T-helper 17 cell (primary cell): ENCODE measurements at regions not wholly inside any gene's neighbourhood (a gene's known extent, or its start where the extent isn't known, plus 50 kb on each side); places are given as distances from the start of the nearest gene placed in this dataset.

Experiments
- ATAC-seq: fragments of 150-1000 bp; cut with Tn5 transposase; 2 replicates; pipeline ENCODE4 v1.10.0; 2021; ENCODE audit warnings: mild to moderate bottlenecking, moderate library complexity
- DNase-seq, 3 donors: peaks; one replicate each; pipeline versions ENCODE4 v3.0.0 to v3.0.0-alpha.2; 2020 to 2021
- H3K9me3 ChIP-seq: one replicate; pipeline ENCODE4 v1.7.0; 2013; ENCODE audit warnings: low read length, mild to moderate bottlenecking; ENCODE audit not compliant: control insufficient read depth, poor library complexity, severe bottlenecking
- H3K27ac Mint-ChIP-seq: one replicate; pipeline ENCODE4 v1.8.0; 2022; ENCODE audit warnings: mild to moderate bottlenecking, moderate library complexity, mixed read lengths
- H3K27me3 Mint-ChIP-seq: one replicate; pipeline ENCODE4 v1.8.0; 2022; ENCODE audit warnings: mixed read lengths
- H3K36me3 Mint-ChIP-seq: one replicate; pipeline ENCODE4 v1.8.0; 2022; ENCODE audit warnings: low read depth, mixed read lengths
- H3K4me1 Mint-ChIP-seq: one replicate; pipeline ENCODE4 v1.8.0; 2022; ENCODE audit warnings: mild to moderate bottlenecking, mixed read lengths
- H3K4me3 Mint-ChIP-seq: one replicate; pipeline ENCODE4 v1.8.0; 2022; ENCODE audit warnings: mild to moderate bottlenecking, moderate library complexity, mixed read lengths

GRCh38 chr10:27451054-27451453 lies 53.0 kb upstream of the RAB18 start:
- no peaks in the 10 kb centered on the region for H3K9me3 ChIP-seq
- H3K4me1 Mint-ChIP-seq: peaks cover 23% of the 10 kb centered on the region
- H3K27me3 Mint-ChIP-seq: no peaks in the 10 kb centered on the region
- H3K27ac Mint-ChIP-seq: no peak overlapping the region
- ATAC-seq (no peak), DNase-seq (no peak)
- H3K4me3 Mint-ChIP-seq: no peak overlapping the region
- no peaks in the 10 kb centered on the region for H3K36me3 Mint-ChIP-seq

DNA sequence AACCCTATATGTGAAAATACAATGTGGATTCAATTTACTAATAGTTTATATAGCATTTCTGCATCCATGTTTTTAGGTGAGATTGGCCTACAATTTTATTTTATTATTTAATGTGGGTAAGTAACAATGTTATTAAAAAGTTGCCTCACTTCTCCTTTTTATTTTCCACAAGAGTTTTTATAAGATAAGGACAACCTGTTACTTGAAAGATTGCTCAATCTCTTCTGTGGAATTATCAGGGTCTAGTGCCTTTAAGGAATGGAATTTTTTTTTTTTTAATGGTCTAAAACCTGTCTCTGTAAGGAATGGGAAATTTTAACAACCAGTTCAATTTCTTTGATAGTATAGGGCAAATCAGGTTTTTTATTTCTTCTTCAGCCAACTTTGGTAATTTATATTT lies 53.9 kb upstream of the RAB18 start:
- no peaks in the 10 kb centered on the region for H3K9me3 ChIP-seq
- no peak for ATAC-seq
- Mint-ChIP-seq H3K36me3 (no peaks in the 10 kb centered on the region), H3K4me1 (peaks cover 26% of the 10 kb centered on the region), H3K4me3 (no peak overlapping the region), H3K27ac (no peak overlapping the region), H3K27me3 (no peaks in the 10 kb centered on the region)
- DNase-seq: no peak

GRCh38 chr10:27449571-27449970 lies 54.5 kb upstream of the RAB18 start:
- no peaks in the 10 kb centered on the region for H3K27me3 Mint-ChIP-seq
- no peak overlapping the region for H3K4me3 Mint-ChIP-seq
- H3K27ac Mint-ChIP-seq: no peak overlapping the region
- H3K36me3 Mint-ChIP-seq: no peaks in the 10 kb centered on the region
- H3K9me3 ChIP-seq: no peaks in the 10 kb centered on the region
- H3K4me1 Mint-ChIP-seq: peaks cover 26% of the 10 kb centered on the region
- ATAC-seq (no peak), DNase-seq (no peak)

GRCh38 chr10:27448921-27449320 lies 55.2 kb upstream of the RAB18 start:
- H3K9me3 ChIP-seq: no peaks in the 10 kb centered on the region
- Mint-ChIP-seq H3K4me3 (no peak overlapping the region), H3K27me3 (no peaks in the 10 kb centered on the region), H3K36me3 (no peaks in the 10 kb centered on the region), H3K4me1 (peaks cover 26% of the 10 kb centered on the region), H3K27ac (no peak overlapping the region)
- DNase-seq (no peak), ATAC-seq (no peak)

DNA sequence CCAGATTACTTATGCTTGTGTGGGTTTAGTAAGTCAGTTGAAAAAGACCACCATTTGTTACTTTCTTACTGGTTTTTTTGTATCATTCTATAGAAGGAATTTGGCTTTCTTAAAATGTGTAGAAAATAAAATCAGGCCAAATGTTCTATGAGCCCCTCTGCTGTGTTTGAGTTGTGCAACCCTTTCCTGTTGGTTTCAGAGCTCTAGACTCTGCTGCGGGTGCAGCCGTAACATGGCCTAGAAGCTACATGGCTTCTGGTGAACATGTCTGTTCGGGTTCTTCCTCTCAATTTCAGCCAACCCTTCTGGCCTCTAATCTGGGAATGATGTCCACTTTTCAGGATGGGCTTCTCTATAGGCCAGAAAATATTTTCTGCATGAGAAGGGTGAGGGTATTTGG lies 56.6 kb upstream of the RAB18 start:
- Mint-ChIP-seq H3K4me1 (peaks cover 26% of the 10 kb centered on the region), H3K4me3 (no peak overlapping the region), H3K36me3 (no peaks in the 10 kb centered on the region), H3K27me3 (no peaks in the 10 kb centered on the region), H3K27ac (peak overlapping the region; percentile 63)
- DNase-seq: no peak
- ATAC-seq: no peak
- no peaks in the 10 kb centered on the region for H3K9me3 ChIP-seq

- Mint-ChIP-seq H3K4me1 (peaks cover 26% of the 10 kb centered on the region), H3K27ac (peak overlapping the region; percentile 63), H3K4me3 (peak overlapping the region; percentile 41), H3K36me3 (no peaks in the 10 kb centered on the region), H3K27me3 (no peaks in the 10 kb centered on the region)
- DNase-seq: no peak
- peak; percentile 72 for ATAC-seq
- H3K9me3 ChIP-seq: no peaks in the 10 kb centered on the region
These were observed 57.8 kb upstream of the RAB18 start for GRCh38 chr10:27446091-27446918.

DNA sequence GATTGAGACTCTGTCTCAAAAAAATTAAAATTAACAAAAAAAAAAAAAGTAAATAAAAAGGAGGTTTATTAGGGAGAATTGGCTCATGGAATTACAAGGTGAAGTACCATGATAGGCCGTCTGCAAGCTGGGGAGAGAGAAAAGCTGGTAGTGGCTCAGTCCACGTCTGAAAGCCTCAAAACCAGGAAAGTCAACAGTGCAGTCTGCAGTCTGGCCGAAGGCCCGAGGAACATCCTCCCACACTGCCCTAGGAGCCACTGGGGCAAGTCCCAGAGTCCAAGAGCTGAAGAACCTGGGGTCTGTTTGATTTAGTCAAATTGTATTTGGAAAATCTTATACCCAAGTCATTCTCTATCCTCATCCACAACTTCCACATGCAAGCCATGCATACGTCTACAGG lies 59.0 kb upstream of the RAB18 start:
- no peak for ATAC-seq
- no peaks in the 10 kb centered on the region for H3K9me3 ChIP-seq
- DNase-seq: no peak
- Mint-ChIP-seq H3K36me3 (no peaks in the 10 kb centered on the region), H3K27ac (no peak overlapping the region), H3K27me3 (peaks cover 7% of the 10 kb centered on the region), H3K4me1 (peaks cover 26% of the 10 kb centered on the region), H3K4me3 (no peak overlapping the region)

DNA sequence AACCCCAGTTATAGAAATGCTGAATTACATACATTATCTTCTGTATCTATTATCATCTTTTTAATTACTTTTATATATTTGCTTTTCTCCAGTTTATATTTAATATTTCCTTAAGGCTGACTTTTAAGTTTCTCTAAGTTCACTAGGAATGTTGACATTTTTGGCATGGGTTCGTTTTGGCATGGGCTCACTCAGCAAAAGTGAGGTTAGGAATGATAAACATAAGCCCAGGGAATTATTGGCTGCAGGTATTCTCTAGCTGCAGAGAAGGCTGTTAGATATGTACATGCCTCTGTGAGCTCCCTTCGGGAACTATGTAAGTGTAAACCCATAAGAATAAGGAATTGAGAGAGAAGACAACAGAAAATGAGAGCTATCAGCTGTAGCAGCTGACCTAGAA lies 63.6 kb upstream of the RAB18 start:
- Mint-ChIP-seq H3K36me3 (no peaks in the 10 kb centered on the region), H3K4me1 (no peaks in the 10 kb centered on the region), H3K27ac (no peak overlapping the region), H3K27me3 (peaks cover 7% of the 10 kb centered on the region), H3K4me3 (no peak overlapping the region)
- DNase-seq: no peak
- ATAC-seq: no peak
- H3K9me3 ChIP-seq: no peaks in the 10 kb centered on the region

DNA sequence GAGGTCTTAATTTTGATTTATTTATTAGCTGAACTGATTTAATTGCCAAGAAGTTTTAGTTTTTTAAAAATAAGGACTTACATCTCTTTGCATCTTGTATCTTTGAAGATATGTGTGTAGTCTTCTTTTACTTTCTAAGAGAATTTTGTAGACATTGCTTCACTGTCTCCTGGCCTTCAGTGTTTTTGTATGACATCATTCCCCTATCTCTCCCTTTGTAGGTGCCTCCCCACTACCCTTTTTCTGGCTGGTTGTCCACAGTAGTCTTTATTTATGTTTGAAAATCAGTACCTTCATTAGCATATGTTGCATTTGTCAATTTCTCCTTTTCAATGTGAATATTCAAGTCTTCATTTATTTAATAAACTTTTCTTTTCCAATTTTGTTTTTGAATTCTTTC lies 64.1 kb upstream of the RAB18 start:
- Mint-ChIP-seq H3K4me1 (no peaks in the 10 kb centered on the region), H3K27me3 (peaks cover 7% of the 10 kb centered on the region), H3K36me3 (no peaks in the 10 kb centered on the region), H3K4me3 (no peak overlapping the region), H3K27ac (no peak overlapping the region)
- no peaks in the 10 kb centered on the region for H3K9me3 ChIP-seq
- no peak for ATAC-seq
- no peak for DNase-seq

- no peak overlapping the region for H3K27ac Mint-ChIP-seq
- no peak for DNase-seq
- H3K4me3 Mint-ChIP-seq: no peak overlapping the region
- H3K4me1 Mint-ChIP-seq: no peaks in the 10 kb centered on the region
- H3K36me3 Mint-ChIP-seq: no peaks in the 10 kb centered on the region
- peaks cover 7% of the 10 kb centered on the region for H3K27me3 Mint-ChIP-seq
- H3K9me3 ChIP-seq: no peaks in the 10 kb centered on the region
- ATAC-seq: no peak
These were observed 65.0 kb upstream of the RAB18 start for GRCh38 chr10:27439101-27439500.

DNA sequence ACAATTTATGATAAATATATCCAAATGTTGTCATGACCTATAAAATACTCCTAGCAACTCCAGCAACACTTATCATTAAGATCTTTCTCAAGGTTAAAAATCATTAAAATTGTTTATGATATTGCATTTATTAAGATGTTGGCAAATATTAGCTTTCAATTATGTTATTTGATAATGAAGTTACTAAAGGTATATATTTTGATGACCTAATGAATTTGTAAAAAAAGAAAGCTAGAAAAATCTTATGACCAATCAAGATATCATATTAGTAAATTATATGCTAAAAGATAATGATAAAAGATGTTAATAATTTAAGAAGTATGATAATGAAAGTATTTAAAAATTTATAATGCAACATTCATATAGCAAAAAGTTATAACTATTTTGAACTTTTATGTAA lies 66.3 kb upstream of the RAB18 start:
- DNase-seq (no peak), ATAC-seq (no peak)
- Mint-ChIP-seq H3K27me3 (peaks cover 7% of the 10 kb centered on the region), H3K4me1 (no peaks in the 10 kb centered on the region), H3K27ac (no peak overlapping the region), H3K4me3 (no peak overlapping the region), H3K36me3 (no peaks in the 10 kb centered on the region)
- no peaks in the 10 kb centered on the region for H3K9me3 ChIP-seq

- Mint-ChIP-seq H3K36me3 (no peaks in the 10 kb centered on the region), H3K4me3 (no peak overlapping the region), H3K27me3 (peaks cover 7% of the 10 kb centered on the region), H3K4me1 (no peaks in the 10 kb centered on the region), H3K27ac (no peak overlapping the region)
- DNase-seq (no peak), ATAC-seq (no peak)
- H3K9me3 ChIP-seq: no peaks in the 10 kb centered on the region
These were observed 67.4 kb upstream of the RAB18 start for GRCh38 chr10:27436710-27437109.

- H3K9me3 ChIP-seq: no peaks in the 10 kb centered on the region
- Mint-ChIP-seq H3K4me3 (no peak overlapping the region), H3K27ac (no peak overlapping the region)
These were observed 70.1 kb upstream of the RAB18 start for GRCh38 chr10:27433976-27434375.

GRCh38 chr10:27426948-27427467 lies 77.1 kb upstream of the RAB18 start:
- no peak for ATAC-seq
- H3K9me3 ChIP-seq: no peaks in the 10 kb centered on the region

More at GRCh38 chr10:27433976-27434375, 70.1 kb upstream of the RAB18 start:
- DNase-seq: no peak
- Mint-ChIP-seq H3K4me1 (no peaks in the 10 kb centered on the region), H3K27me3 (peaks cover 8% of the 10 kb centered on the region), H3K36me3 (no peaks in the 10 kb centered on the region)
- ATAC-seq: no peak

More at GRCh38 chr10:27426948-27427467, 77.1 kb upstream of the RAB18 start:
- DNase-seq: no peak
- Mint-ChIP-seq H3K4me3 (no peak overlapping the region), H3K4me1 (no peaks in the 10 kb centered on the region), H3K27ac (no peak overlapping the region), H3K27me3 (peaks cover 8% of the 10 kb centered on the region), H3K36me3 (no peaks in the 10 kb centered on the region)
